DND-41 (cell line): ENCODE measurements at regions not wholly inside any gene's neighbourhood (a gene's known extent, or its start where the extent isn't known, plus 50 kb on each side); places are given as distances from the start of the nearest gene placed in this dataset.

Source experiments
- EZH2 ChIP-seq: IDR thresholded peaks from 3 replicates; pipeline ENCODE4 v1.6.1; 2012; ENCODE audit warnings: borderline replicate concordance, low read depth, mild to moderate bottlenecking, moderate library complexity, low read length, inconsistent platforms; ENCODE audit not compliant: severe bottlenecking
- TF ChIP-seq, protein P1 (sequence below): IDR thresholded peaks from 2 replicates; pipeline ENCODE4 v1.5.1; 2012; ENCODE audit warnings: borderline replicate concordance, low read length, moderate library complexity, mild to moderate bottlenecking; ENCODE audit not compliant: poor library complexity, severe bottlenecking; ENCODE audit errors: extremely low read depth

DNA sequence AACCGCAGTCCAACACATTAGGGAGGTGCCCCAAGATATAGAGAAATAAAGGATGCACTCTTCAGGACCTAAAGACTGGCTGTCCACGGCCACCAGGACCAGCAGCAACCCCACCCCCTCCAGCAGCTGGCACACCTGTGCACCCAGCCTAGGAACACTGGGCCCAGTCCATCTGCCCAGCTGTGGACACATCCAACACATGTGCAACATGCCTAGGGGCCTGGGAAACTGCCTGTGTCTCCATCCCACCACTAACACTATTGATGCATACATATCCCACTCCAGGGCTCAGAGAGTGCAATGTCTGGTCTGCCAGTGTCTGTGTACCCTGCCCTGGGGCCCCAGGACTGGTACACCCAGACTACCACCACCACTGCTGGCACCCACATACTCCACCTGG, 1781.3 kb downstream of the MAT2B start:
- no peak for TF ChIP-seq EZH2
- TF ChIP-seq, protein P1, sequence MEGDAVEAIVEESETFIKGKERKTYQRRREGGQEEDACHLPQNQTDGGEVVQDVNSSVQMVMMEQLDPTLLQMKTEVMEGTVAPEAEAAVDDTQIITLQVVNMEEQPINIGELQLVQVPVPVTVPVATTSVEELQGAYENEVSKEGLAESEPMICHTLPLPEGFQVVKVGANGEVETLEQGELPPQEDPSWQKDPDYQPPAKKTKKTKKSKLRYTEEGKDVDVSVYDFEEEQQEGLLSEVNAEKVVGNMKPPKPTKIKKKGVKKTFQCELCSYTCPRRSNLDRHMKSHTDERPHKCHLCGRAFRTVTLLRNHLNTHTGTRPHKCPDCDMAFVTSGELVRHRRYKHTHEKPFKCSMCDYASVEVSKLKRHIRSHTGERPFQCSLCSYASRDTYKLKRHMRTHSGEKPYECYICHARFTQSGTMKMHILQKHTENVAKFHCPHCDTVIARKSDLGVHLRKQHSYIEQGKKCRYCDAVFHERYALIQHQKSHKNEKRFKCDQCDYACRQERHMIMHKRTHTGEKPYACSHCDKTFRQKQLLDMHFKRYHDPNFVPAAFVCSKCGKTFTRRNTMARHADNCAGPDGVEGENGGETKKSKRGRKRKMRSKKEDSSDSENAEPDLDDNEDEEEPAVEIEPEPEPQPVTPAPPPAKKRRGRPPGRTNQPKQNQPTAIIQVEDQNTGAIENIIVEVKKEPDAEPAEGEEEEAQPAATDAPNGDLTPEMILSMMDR: no peak
